GM12892 (cell line): ENCODE measurements at regions not wholly inside any gene's neighbourhood (a gene's known extent, or its start where the extent isn't known, plus 50 kb on each side); places are given as distances from the start of the nearest gene placed in this dataset.

Source experiments
- POLR2A ChIP-seq: IDR thresholded peaks from 2 replicates; pipeline ENCODE4 v1.6.1; 2011; ENCODE audit warnings: low read depth, low read length, control low read depth
- POLR2AphosphoS5 ChIP-seq: IDR thresholded peaks from 2 replicates; pipeline ENCODE4 v1.6.1; 2011; ENCODE audit warnings: low read depth, low read length, control low read depth
- TAF1 ChIP-seq: IDR thresholded peaks from 2 replicates; pipeline ENCODE4 v1.6.1; 2011; ENCODE audit warnings: low read depth, mild to moderate bottlenecking, control low read depth, low read length, borderline replicate concordance

GRCh38 chr12:125288931-125289928 is 224.0 kb downstream of the AACS start:
- TF ChIP-seq POLR2A (no peak), TAF1 (no peak), POLR2AphosphoS5 (no peak)
